ENCODE measurements at regions not wholly inside any gene's neighbourhood (a gene's known extent, or its start where the extent isn't known, plus 50 kb on each side); places are given as distances from the start of the nearest gene placed in this dataset.

GRCh38 chr21:15151385-15152103 lies 86.7 kb upstream of the NRIP1 start:
- no peak for DNase-seq

- DNase-seq = no peak
Measured at GRCh38 chr21:15152591-15152990, 87.8 kb upstream of the NRIP1 start.

GRCh38 chr21:15159382-15160020 lies 94.7 kb upstream of the NRIP1 start:
- DNase-seq = no peak

GRCh38 chr21:15160136-15160535 lies 95.3 kb upstream of the NRIP1 start:
- DNase-seq = no peak

- no peak for DNase-seq
Measured at GRCh38 chr21:15162921-15163320, 98.1 kb upstream of the NRIP1 start.

GRCh38 chr21:15164273-15164672 lies 99.5 kb upstream of the NRIP1 start:
- DNase-seq = no peak

GRCh38 chr21:15164678-15165303 lies 100.0 kb upstream of the NRIP1 start:
- DNase-seq = no peak

GRCh38 chr21:15170614-15171013 lies 105.8 kb upstream of the NRIP1 start:
- no peak for DNase-seq

GRCh38 chr21:15171546-15171945 lies 106.7 kb upstream of the NRIP1 start:
- DNase-seq = no peak

- no peak for DNase-seq
Measured at GRCh38 chr21:15172963-15173362, 108.2 kb upstream of the NRIP1 start.

- DNase-seq = no peak
Measured at GRCh38 chr21:15174923-15175322, 110.1 kb upstream of the NRIP1 start.

GRCh38 chr21:15182731-15183130 lies 117.9 kb upstream of the NRIP1 start:
- no peak for DNase-seq

GRCh38 chr21:15183813-15184257 lies 119.0 kb upstream of the NRIP1 start:
- no peak for DNase-seq

- no peak for DNase-seq
Measured at GRCh38 chr21:15190412-15190811, 125.6 kb upstream of the NRIP1 start.

GRCh38 chr21:15190837-15191236 lies 126.0 kb upstream of the NRIP1 start:
- DNase-seq = no peak

GRCh38 chr21:15191342-15191741 lies 126.5 kb upstream of the NRIP1 start:
- no peak for DNase-seq

GRCh38 chr21:15192243-15192642 lies 127.4 kb upstream of the NRIP1 start:
- no peak for DNase-seq

- no peak for DNase-seq
Measured at GRCh38 chr21:15193937-15194336, 129.1 kb upstream of the NRIP1 start.

- no peak for DNase-seq
Measured at GRCh38 chr21:15195104-15195503, 130.3 kb upstream of the NRIP1 start.

GRCh38 chr21:15195768-15196167 lies 131.0 kb upstream of the NRIP1 start:
- no peak for DNase-seq

- DNase-seq = no peak
Measured at GRCh38 chr21:15197696-15198095, 132.9 kb upstream of the NRIP1 start.

GRCh38 chr21:15199414-15200383 lies 134.9 kb upstream of the NRIP1 start:
- DNase-seq = no peak

GRCh38 chr21:15203740-15204139 lies 138.9 kb upstream of the NRIP1 start:
- DNase-seq = no peak

Measured in activated CD4-positive, alpha-beta T cell treated with anti-CD3 and anti-CD28 coated beads, Interleukin-2, amount 50 U/mL, for 16 hours (primary cell).